GM12878 (cell line): ENCODE measurements at regions not wholly inside any gene's neighbourhood (a gene's known extent, or its start where the extent isn't known, plus 50 kb on each side); places are given as distances from the start of the nearest gene placed in this dataset.

Source experiments
- BRCA1 ChIP-seq: IDR thresholded peaks from 2 replicates; pipeline ENCODE4 v1.6.1; 2011; ENCODE audit warnings: low read depth, low read length, improper control_type of control experiment
- CBX5 ChIP-seq: sonication (generic); IDR thresholded peaks from 2 replicates; pipeline ENCODE4 v1.6.1; 2016; ENCODE audit warnings: low read depth, moderate library complexity, mild to moderate bottlenecking, inconsistent platforms
- CHD1 ChIP-seq: IDR thresholded peaks from 2 replicates; pipeline ENCODE4 v1.6.1; 2012; ENCODE audit warnings: low read depth, low read length, improper control_type of control experiment
- CREB1 ChIP-seq: IDR thresholded peaks from 2 replicates; pipeline ENCODE4 v1.6.1; 2012; ENCODE audit warnings: low read depth, mild to moderate bottlenecking, inconsistent platforms
- EP300 ChIP-seq, 2 experiments: fragments of 150-350 bp in 1 of 2; IDR thresholded peaks; 2 replicates each; pipeline ENCODE4 v1.6.1; 2011 to 2012; ENCODE audit warnings: low read depth in 2 of 2, low read length in 2 of 2, borderline replicate concordance in 1 of 2, improper control_type of control experiment in 1 of 2, inconsistent platforms in 1 of 2; ENCODE audit not compliant: control insufficient read depth in 1 of 2
- ESRRA ChIP-seq: IDR thresholded peaks from 2 replicates; pipeline ENCODE4 v1.6.1; 2012; ENCODE audit warnings: mild to moderate bottlenecking, low read length, improper control_type of control experiment
- GABPA ChIP-seq: IDR thresholded peaks from 2 replicates; pipeline ENCODE4 v1.6.1; 2014; ENCODE audit warnings: antibody characterized with exemption, low read depth, mild to moderate bottlenecking, inconsistent platforms
- HDAC2 ChIP-seq: fragments of 200-600 bp; sonication (generic); IDR thresholded peaks from 2 replicates; pipeline ENCODE4 v1.6.1; 2017
- SIX5 ChIP-seq: IDR thresholded peaks from 2 replicates; pipeline ENCODE4 v1.6.1; 2011; ENCODE audit warnings: mild to moderate bottlenecking, low read depth, low read length, moderate library complexity; ENCODE audit not compliant: severe bottlenecking
- SUZ12 ChIP-seq: fragments of 200-600 bp; sonication (generic); IDR thresholded peaks from one replicate; pipeline ENCODE4 v1.6.1; 2018; ENCODE audit warnings: antibody characterized with exemption, mild to moderate bottlenecking; ENCODE audit not compliant: unreplicated experiment
- TF ChIP-seq, protein P1 (sequence below): IDR thresholded peaks from 2 replicates; pipeline ENCODE4 v1.6.1; 2011; ENCODE audit warnings: low read depth, low read length, improper control_type of control experiment, borderline replicate concordance
- TF ChIP-seq, protein P2 (sequence below), 3 experiments: IDR thresholded peaks in 2 of 3; conservative IDR thresholded peaks in 1 of 3; 2 replicates each; pipeline ENCODE4 v1.5.1; 2011; ENCODE audit warnings: low read depth in 3 of 3, low read length in 3 of 3, mild to moderate bottlenecking in 3 of 3, control low read depth in 2 of 3, moderate library complexity in 2 of 3, inconsistent platforms in 1 of 3, mixed read lengths in 1 of 3; ENCODE audit not compliant: control insufficient read depth in 2 of 3, insufficient read depth in 1 of 3; ENCODE audit errors: extremely low read depth in 1 of 3
- TF ChIP-seq, protein P3 (sequence below): fragments of 450-650 bp; IDR thresholded peaks from 2 replicates; pipeline ENCODE4 v1.6.1; 2018; ENCODE audit warnings: borderline replicate concordance, mild to moderate bottlenecking; ENCODE audit not compliant: partially characterized antibody
- TF ChIP-seq, protein P4 (sequence below): IDR thresholded peaks from 2 replicates; pipeline ENCODE4 v1.6.1; 2011; ENCODE audit warnings: borderline replicate concordance, low read depth, mild to moderate bottlenecking, moderate library complexity, low read length; ENCODE audit not compliant: insufficient read depth, poor library complexity, severe bottlenecking

DNA sequence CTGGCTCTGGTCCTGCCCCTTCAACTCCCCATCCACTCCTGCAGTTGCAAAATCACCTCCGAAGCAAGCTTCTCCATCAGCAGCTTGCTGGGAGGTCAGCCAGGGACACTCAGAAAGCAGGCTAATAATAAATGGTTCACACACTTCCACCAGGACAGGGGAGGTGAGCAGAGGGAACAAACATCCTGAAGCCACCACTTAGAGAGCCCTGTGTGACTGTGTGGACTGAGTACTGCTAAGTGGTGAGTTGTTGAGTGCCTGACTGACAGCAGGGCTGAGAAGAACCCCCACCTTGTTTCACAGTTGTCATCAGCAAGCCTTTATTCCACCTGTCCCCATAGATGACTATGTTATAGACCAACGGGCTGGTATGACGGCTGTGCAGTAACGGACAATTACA lies 213.9 kb downstream of the CBLN1 start:
- no peak for TF ChIP-seq GABPA
- no peak for TF ChIP-seq BRCA1
- TF ChIP-seq, protein P1, sequence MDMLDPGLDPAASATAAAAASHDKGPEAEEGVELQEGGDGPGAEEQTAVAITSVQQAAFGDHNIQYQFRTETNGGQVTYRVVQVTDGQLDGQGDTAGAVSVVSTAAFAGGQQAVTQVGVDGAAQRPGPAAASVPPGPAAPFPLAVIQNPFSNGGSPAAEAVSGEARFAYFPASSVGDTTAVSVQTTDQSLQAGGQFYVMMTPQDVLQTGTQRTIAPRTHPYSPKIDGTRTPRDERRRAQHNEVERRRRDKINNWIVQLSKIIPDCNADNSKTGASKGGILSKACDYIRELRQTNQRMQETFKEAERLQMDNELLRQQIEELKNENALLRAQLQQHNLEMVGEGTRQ = no peak
- TF ChIP-seq CBX5 = no peak
- no peak for TF ChIP-seq HDAC2
- no peak for TF ChIP-seq SIX5
- no peak for TF ChIP-seq CREB1
- TF ChIP-seq, protein P2, sequence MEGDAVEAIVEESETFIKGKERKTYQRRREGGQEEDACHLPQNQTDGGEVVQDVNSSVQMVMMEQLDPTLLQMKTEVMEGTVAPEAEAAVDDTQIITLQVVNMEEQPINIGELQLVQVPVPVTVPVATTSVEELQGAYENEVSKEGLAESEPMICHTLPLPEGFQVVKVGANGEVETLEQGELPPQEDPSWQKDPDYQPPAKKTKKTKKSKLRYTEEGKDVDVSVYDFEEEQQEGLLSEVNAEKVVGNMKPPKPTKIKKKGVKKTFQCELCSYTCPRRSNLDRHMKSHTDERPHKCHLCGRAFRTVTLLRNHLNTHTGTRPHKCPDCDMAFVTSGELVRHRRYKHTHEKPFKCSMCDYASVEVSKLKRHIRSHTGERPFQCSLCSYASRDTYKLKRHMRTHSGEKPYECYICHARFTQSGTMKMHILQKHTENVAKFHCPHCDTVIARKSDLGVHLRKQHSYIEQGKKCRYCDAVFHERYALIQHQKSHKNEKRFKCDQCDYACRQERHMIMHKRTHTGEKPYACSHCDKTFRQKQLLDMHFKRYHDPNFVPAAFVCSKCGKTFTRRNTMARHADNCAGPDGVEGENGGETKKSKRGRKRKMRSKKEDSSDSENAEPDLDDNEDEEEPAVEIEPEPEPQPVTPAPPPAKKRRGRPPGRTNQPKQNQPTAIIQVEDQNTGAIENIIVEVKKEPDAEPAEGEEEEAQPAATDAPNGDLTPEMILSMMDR (IDR thresholded peaks at IDR 0.05 in 2 of 3, conservative IDR thresholded peaks at IDR 0.05 in 1 of 3; ENCODE audit: control insufficient read depth in 2 of 3, extremely low read depth in 1 of 3, insufficient read depth in 1 of 3, low read depth in 3 of 3, low read length in 3 of 3) = no peak
- TF ChIP-seq, protein P3, sequence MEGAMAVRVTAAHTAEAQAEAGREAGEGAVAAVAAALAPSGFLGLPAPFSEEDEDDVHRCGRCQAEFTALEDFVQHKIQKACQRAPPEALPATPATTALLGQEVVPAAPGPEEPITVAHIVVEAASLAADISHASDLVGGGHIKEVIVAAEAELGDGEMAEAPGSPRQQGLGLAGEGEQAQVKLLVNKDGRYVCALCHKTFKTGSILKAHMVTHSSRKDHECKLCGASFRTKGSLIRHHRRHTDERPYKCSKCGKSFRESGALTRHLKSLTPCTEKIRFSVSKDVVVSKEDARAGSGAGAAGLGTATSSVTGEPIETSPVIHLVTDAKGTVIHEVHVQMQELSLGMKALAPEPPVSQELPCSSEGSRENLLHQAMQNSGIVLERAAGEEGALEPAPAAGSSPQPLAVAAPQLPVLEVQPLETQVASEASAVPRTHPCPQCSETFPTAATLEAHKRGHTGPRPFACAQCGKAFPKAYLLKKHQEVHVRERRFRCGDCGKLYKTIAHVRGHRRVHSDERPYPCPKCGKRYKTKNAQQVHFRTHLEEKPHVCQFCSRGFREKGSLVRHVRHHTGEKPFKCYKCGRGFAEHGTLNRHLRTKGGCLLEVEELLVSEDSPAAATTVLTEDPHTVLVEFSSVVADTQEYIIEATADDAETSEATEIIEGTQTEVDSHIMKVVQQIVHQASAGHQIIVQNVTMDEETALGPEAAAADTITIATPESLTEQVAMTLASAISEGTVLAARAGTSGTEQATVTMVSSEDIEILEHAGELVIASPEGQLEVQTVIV = no peak
- TF ChIP-seq ESRRA = no peak
- no peak for TF ChIP-seq EP300 (IDR thresholded peaks at IDR 0.05; ENCODE audit: borderline replicate concordance in 1 of 2, control insufficient read depth in 1 of 2, low read depth in 2 of 2, low read length in 2 of 2)
- TF ChIP-seq SUZ12 = no peak
- no peak for TF ChIP-seq CHD1
- TF ChIP-seq, protein P4, sequence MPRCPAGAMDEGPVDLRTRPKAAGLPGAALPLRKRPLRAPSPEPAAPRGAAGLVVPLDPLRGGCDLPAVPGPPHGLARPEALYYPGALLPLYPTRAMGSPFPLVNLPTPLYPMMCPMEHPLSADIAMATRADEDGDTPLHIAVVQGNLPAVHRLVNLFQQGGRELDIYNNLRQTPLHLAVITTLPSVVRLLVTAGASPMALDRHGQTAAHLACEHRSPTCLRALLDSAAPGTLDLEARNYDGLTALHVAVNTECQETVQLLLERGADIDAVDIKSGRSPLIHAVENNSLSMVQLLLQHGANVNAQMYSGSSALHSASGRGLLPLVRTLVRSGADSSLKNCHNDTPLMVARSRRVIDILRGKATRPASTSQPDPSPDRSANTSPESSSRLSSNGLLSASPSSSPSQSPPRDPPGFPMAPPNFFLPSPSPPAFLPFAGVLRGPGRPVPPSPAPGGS = no peak
